Smooth muscle cell (in vitro differentiated cells): ENCODE measurements at regions not wholly inside any gene's neighbourhood (a gene's known extent, or its start where the extent isn't known, plus 50 kb on each side); places are given as distances from the start of the nearest gene placed in this dataset.

Experiments
- DNase-seq: peaks from one replicate; lab custom pipeline; 2025; ENCODE audit not compliant: unreplicated experiment; lab: John Stamatoyannopoulos, UW
- H2AFZ ChIP-seq: fragments of 200-600 bp; sonication (generic); 2 replicates; pipeline ENCODE4 v1.6.0; 2016; ENCODE audit warnings: antibody characterized with exemption, low read depth, mild to moderate bottlenecking
- H3F3A ChIP-seq: fragments of 200-600 bp; sonication (generic); 2 replicates; pipeline ENCODE4 v1.6.0; 2017; ENCODE audit warnings: antibody characterized with exemption, low read depth
- H3K27ac ChIP-seq: fragments of 200-600 bp; sonication (generic); 2 replicates; pipeline ENCODE4 v1.5.1; 2016; ENCODE audit warnings: low read depth, mild to moderate bottlenecking
- H3K27me3 ChIP-seq: fragments of 200-600 bp; sonication (generic); 2 replicates; pipeline ENCODE4 v1.6.1; 2016; ENCODE audit warnings: low read depth, mild to moderate bottlenecking
- H3K36me3 ChIP-seq: fragments of 200-600 bp; sonication (generic); 2 replicates; pipeline ENCODE4 v1.5.1; 2016; ENCODE audit warnings: low read depth
- H3K4me1 ChIP-seq: fragments of 200-600 bp; sonication (generic); 2 replicates; pipeline ENCODE4 v1.5.1; 2016; ENCODE audit warnings: low read depth
- H3K4me2 ChIP-seq: fragments of 200-600 bp; sonication (generic); 2 replicates; pipeline ENCODE4 v1.6.0; 2016; ENCODE audit warnings: mild to moderate bottlenecking
- H3K4me3 ChIP-seq: fragments of 200-600 bp; sonication (generic); 2 replicates; pipeline ENCODE4 v1.5.1; 2016; ENCODE audit warnings: mild to moderate bottlenecking
- H3K79me2 ChIP-seq: fragments of 200-600 bp; sonication (generic); 2 replicates; pipeline ENCODE4 v1.6.0; 2016; ENCODE audit warnings: low read depth, mild to moderate bottlenecking
- H3K9ac ChIP-seq: fragments of 200-600 bp; sonication (generic); 2 replicates; pipeline ENCODE4 v1.6.0; 2016; ENCODE audit warnings: low read depth
- H3K9me3 ChIP-seq: fragments of 200-600 bp; sonication (generic); replicated peaks from 2 replicates; pipeline ENCODE4 v1.5.1; 2016; ENCODE audit warnings: low read depth
- H4K20me1 ChIP-seq: fragments of 200-600 bp; sonication (generic); 2 replicates; pipeline ENCODE4 v1.6.0; 2016; ENCODE audit warnings: low read depth
- WGBS: methylation state at CpG from one replicate; pipeline ENCODE4 v1.1.7; 2016; ENCODE audit warnings: low lambda C conversion rate; 5-methylcytosine and 5-hydroxymethylcytosine counted together
- TF ChIP-seq, protein P1 (sequence below): fragments of 200-600 bp; sonication (generic); IDR thresholded peaks from 2 replicates; pipeline ENCODE4 v1.5.1; 2017; ENCODE audit warnings: borderline replicate concordance, mild to moderate bottlenecking, antibody characterized with exemption; ENCODE audit not compliant: insufficient read depth, poor library complexity, severe bottlenecking

DNA sequence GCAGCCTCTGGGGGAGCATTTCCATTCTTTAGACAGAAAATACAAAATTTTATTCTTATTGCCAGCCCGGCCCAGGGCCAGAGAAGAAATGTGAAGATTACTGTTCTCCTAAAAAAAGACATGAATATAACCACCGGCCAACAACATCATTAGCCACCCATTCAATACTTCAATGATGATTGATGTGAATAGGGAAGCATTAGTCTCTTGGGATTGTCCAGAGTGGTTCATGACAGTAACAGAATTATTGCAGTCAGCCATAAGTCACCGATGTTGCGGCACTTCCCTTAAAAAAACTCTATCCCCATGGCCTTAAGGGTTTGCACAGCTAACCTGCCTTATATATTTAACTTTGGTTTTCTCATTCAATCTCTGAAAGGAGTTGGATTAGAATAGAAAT lies 418.7 kb downstream of the CENPC start:
- Histone ChIP-seq H3K4me1 (no peaks in the 10 kb centered on the region), H3K9me3 (no peaks in the 10 kb centered on the region), H3K4me2 (no peak overlapping the region), H4K20me1 (no peaks in the 10 kb centered on the region), H3K4me3 (no peak overlapping the region), H2AFZ (no peak overlapping the region), H3K79me2 (no peaks in the 10 kb centered on the region), H3K27me3 (no peaks in the 10 kb centered on the region), H3K9ac (no peak overlapping the region), H3K36me3 (no peaks in the 10 kb centered on the region), H3K27ac (no peak overlapping the region), H3F3A (no peaks in the 10 kb centered on the region)
- TF ChIP-seq, protein P1, sequence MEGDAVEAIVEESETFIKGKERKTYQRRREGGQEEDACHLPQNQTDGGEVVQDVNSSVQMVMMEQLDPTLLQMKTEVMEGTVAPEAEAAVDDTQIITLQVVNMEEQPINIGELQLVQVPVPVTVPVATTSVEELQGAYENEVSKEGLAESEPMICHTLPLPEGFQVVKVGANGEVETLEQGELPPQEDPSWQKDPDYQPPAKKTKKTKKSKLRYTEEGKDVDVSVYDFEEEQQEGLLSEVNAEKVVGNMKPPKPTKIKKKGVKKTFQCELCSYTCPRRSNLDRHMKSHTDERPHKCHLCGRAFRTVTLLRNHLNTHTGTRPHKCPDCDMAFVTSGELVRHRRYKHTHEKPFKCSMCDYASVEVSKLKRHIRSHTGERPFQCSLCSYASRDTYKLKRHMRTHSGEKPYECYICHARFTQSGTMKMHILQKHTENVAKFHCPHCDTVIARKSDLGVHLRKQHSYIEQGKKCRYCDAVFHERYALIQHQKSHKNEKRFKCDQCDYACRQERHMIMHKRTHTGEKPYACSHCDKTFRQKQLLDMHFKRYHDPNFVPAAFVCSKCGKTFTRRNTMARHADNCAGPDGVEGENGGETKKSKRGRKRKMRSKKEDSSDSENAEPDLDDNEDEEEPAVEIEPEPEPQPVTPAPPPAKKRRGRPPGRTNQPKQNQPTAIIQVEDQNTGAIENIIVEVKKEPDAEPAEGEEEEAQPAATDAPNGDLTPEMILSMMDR: no peak
- no peak for DNase-seq
- 83% methylated on average over 4 of the region's 4 CpGs for WGBS

DNA sequence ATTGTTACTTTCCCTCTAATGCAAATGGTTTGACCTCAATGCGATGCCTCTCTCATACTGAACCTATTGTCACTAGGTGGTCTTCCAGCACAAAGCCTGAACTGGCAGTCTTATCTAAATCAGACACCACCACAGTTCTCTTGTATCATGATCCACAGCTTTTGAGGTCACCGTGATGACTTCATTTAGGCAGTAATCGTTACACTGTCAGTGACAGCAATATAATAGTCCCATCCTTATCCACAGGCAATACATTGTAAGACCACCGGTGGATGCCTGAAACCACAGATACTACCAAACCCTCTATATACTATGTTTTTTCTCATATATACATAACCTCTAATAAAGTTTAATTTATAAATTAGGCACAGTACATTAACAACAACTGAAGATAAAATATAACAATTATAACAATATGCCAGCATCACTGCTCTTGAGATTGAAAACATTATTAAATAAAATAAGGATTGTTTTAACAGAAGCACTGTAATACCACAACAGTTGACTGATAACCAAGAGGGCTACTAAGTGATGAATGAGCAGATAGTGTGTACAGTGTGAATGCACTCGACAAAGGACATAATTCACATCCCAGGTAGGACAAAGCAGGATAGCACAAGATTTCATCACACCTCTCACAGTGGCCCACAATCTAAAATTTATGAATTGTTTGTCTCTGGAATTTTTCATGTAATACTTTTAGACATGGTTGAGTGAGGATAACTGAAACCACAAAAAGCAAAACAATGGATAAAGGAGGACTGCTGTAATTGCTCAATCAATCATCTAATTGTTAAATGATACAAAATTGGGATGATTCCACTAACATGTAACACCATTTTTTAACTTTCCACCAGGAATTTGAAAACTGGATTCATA lies 419.4 kb downstream of the CENPC start:
- no peaks in the 10 kb centered on the region for H3K4me1 ChIP-seq
- TF ChIP-seq, protein P1: no peak
- no peaks in the 10 kb centered on the region for H4K20me1 ChIP-seq
- DNase-seq: no peak
- H3K27me3 ChIP-seq: no peaks in the 10 kb centered on the region
- no peaks in the 10 kb centered on the region for H3K36me3 ChIP-seq
- H3F3A ChIP-seq: no peaks in the 10 kb centered on the region
- no peak overlapping the region for H2AFZ ChIP-seq
- H3K4me2 ChIP-seq: no peak overlapping the region
- H3K4me3 ChIP-seq: no peak overlapping the region
- WGBS: 79% methylated on average over 5 of the region's 5 CpGs
- no peaks in the 10 kb centered on the region for H3K79me2 ChIP-seq
- H3K27ac ChIP-seq: no peak overlapping the region
- H3K9me3 ChIP-seq: no peaks in the 10 kb centered on the region
- H3K9ac ChIP-seq: no peak overlapping the region

DNA sequence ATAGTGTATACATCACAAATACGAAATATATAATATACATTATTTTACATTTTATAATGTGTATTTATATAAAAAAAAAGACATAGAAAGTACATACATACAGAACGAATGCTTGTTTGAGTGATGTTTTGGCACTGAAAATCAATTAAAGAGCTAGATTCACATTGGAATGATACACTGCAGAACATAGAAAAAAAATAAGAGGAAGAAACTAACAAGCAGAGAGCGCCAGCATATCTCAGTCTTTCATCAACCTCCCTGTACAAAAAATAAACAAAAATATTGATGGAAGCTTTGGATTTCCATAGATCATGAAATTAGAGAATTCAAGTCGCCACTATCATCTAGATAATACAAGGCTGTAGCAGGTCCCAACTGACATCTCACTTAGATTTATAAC lies 420.6 kb downstream of the CENPC start:
- H4K20me1 ChIP-seq: no peaks in the 10 kb centered on the region
- 80% methylated on average over 4 of the region's 4 CpGs for whole genome bisulfite sequencing

More for the DNA sequence above, 420.6 kb downstream of the CENPC start:
- DNase-seq: no peak
- H3K27ac ChIP-seq: no peak overlapping the region
- no peak overlapping the region for H3K9ac ChIP-seq
- no peaks in the 10 kb centered on the region for H3K27me3 ChIP-seq
- no peaks in the 10 kb centered on the region for H3K4me1 ChIP-seq
- TF ChIP-seq, protein P1: no peak
- no peak overlapping the region for H2AFZ ChIP-seq
- H3F3A ChIP-seq: no peaks in the 10 kb centered on the region
- no peaks in the 10 kb centered on the region for H3K79me2 ChIP-seq
- H3K4me2 ChIP-seq: no peak overlapping the region
- H3K4me3 ChIP-seq: no peak overlapping the region
- no peaks in the 10 kb centered on the region for H3K36me3 ChIP-seq
- no peaks in the 10 kb centered on the region for H3K9me3 ChIP-seq
